Right ventricle myocardium superior (tissue), 1 donor: ENCODE measurements at regions not wholly inside any gene's neighbourhood (a gene's known extent, or its start where the extent isn't known, plus 50 kb on each side); places are given as distances from the start of the nearest gene placed in this dataset.

ENCODE experiments used
- ATAC-seq: fragments of 200-7000 bp; cut with Tn5 transposase; one replicate; pipeline ENCODE4 v1.9.1; 2020; ENCODE audit warnings: mild to moderate bottlenecking; ENCODE audit not compliant: poor library complexity
- DNase-seq: peaks from one replicate; pipeline ENCODE4 v3.0.0-alpha.2; 2020
- intact Hi-C: fragments of 100-400 bp; cut with DNase I; formaldehyde crosslinking; loops from one replicate; pipeline ENCODE4 v1.11.2; 2022
- donor health status: DM: no; HTN: yes; CAD: no; lungs with severe emphysema.

DNA sequence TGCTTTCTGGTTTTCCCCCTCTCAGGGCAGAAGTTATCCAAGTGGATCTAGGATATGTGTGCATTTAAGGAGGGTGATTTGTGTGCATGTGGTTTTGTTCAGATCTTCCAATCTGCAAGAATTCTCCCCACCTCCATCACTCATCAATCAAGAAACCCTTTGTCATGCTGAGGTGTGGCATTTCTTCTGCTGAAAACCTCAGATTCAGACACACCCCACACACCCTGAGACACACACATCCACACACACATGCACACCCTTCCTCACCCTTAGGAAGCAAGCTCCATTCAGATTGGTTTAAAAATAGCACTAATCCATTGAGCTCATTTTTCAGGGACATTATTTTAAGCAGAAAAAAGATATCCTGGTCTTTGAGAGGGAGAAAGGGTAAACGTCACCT is 106.1 kb upstream of the HSD17B12 start:
- no peak for ATAC-seq
- DNase-seq = no peak
- intact Hi-C loops = loop anchor here (10.0 kb wide), 1 partner anchor 130 kb away; no protein-coding TSS in a partner anchor

DNA sequence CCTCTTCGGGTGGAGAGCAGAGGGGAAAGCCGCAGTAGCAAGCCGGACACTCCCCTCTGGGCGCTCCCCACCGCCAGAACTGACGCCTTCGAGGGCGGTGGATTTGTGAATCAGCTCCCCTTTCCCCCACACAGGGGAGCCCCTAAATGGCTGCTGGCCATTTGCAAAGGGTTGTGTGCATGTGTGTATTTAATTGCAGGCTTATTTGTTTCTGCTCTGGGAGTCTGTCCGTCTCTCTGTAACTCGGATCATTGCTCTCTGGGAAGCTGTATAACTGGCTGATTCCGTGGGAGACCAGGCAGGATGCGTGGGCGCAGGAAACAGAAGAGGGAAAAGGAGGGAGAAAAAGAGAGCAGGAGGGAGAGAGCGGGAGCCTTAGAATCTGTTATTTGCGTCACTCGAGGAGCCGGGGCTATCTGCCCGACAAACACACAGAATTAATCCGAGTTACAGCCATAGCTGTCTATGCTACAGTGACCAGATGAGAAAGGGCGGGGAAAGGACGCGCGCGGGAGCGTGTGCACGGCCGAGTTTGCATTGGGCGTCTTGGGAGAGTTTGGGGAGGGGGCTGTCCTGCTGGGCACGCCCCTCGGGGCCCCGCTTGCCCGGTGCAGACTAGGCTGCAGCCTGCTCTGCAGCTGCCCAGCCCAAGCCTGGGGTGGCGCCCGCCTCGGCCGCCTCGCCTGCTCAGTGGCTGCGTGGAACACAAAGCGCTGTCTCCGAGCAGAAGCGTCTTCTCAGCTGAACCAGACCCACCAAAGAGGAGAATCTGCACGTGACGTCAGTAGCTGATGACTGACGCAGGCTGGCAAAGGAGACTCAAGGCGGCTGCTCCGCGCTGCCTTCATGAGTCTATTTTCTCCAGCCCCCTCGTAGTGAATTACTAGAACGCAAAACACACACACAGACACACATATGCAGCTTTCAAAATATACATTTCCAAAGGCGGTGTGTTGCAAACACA is 105.3 kb upstream of the HSD17B12 start:
- DNase-seq (no peak), ATAC-seq (peak; percentile 63)
- intact Hi-C loops = loop anchor here (10.0 kb wide), 1 partner anchor 130 kb away; no protein-coding TSS in a partner anchor

DNA sequence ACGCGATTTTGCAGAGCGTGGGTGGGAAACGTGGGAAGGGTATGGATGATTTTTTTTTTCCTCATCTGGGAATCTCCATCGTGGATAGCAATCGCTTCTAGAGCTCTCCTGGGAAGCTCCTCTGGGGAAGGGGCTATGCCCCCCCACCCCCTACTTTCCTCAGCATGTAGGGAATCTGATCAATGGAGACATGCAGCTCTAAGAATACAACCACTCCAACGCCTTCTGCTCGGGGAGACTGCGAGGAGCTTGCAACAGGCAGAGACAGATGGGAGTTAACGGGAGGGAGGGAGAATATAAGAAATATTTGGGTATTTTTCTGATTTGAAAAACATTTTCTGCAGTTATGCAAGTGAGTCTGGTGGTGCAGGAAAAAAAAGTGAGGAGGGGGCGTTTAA is 104.6 kb upstream of the HSD17B12 start:
- ATAC-seq (no peak), DNase-seq (no peak)
- intact Hi-C loops = loop anchor here (10.0 kb wide), 1 partner anchor 129 kb away; no protein-coding TSS in a partner anchor

GRCh38 chr11:43576320-43576802 is 104.2 kb upstream of the HSD17B12 start:
- ATAC-seq (peak; percentile 52), DNase-seq (no peak)
- intact Hi-C loops = loop anchor here (10.0 kb wide), 1 partner anchor 128 kb away; no protein-coding TSS in a partner anchor

GRCh38 chr11:43576803-43577521 is 103.6 kb upstream of the HSD17B12 start:
- DNase-seq (peak; percentile 62), ATAC-seq (peak; percentile 47)
- intact Hi-C loops = loop anchor here (10.0 kb wide), 1 partner anchor 128 kb away; no protein-coding TSS in a partner anchor

GRCh38 chr11:43577566-43578264 is 102.8 kb upstream of the HSD17B12 start:
- no peak for ATAC-seq

DNA sequence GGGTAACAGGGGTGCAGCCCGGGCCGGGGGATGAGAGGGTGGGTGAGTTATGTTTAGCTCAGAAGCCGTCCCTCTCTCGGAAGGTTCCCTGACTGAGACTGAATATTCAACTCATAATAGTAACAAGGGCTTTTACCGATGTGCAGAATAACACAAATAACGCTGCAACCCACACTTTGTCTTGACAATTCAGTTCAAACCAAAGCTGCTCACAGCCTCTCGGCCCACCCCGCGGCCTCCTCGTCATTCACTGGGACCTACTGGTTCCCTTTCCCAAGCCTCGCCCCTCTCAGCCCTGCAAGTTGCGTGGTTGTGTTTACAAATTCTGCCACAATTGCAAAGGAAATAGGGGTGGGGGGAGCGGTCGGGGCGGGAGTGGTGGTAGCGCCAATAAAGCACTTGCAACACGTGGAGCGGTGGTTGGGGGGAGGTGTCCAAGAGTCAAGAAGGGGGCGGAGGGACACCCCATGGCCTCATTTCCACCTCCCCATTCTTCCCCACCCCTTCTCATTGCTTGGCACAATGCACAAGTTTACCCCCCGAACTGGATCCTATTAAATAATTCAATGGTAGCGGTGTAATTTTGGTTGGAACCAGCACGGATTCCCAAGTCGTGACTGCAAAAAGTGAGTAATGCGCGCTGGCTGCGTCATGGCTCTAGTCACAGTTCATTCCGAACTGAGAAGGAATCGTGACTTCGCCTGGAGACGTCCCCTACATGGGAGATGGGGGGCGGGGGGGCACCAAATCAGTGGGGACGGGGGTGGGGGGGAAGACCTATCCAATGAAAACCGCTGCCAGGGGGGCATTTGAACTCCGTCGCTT is 102.0 kb upstream of the HSD17B12 start:
- intact Hi-C loops = loop anchor here (10.0 kb wide), 1 partner anchor 126 kb away; no protein-coding TSS in a partner anchor
- no peak for DNase-seq
- ATAC-seq = no peak

More at GRCh38 chr11:43577566-43578264, 102.8 kb upstream of the HSD17B12 start:
- intact Hi-C loops = loop anchor here (10.0 kb wide), 1 partner anchor 127 kb away; no protein-coding TSS in a partner anchor
- DNase-seq = no peak

DNA sequence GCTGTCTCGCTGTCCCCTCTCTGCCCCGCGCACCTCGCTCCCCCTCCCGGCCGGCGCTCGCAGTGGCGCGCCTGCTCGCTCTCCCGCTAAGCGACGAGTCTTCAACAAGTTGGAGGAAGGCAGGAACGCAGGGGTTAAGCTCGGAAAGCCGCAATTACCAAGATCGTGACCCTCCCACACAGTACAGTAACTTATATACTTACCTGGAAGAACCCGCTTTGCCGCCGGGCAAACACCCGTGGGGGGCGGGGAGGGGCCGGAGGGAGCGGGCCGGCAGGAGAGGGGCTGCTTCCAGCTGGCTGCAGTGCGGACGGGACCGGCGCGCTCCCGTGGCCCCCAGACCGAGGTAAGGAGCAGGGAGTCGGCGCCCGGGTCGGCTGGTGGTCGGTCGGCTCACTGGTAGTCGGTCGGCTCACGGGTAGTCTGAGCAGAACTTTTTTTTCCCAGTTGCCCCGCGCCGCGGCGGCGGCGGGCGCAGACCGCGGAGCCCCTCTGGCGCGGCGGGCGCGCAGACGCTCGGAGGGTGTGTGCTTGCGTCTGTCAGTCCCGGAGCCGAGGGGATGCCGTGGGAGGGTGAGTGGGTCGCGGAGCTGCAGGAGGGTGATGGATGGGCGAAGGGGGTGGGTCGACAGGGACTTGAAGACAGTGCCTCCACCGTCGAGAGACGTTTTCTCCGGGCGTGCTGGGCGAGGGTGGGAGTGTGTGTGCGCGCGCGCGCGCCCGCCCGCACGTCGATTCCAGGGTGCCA is 101.2 kb upstream of the HSD17B12 start:
- ATAC-seq = peak; percentile 13
- DNase-seq = no peak
- intact Hi-C loops = loop anchor here (10.0 kb wide), 1 partner anchor 125 kb away; no protein-coding TSS in a partner anchor

DNA sequence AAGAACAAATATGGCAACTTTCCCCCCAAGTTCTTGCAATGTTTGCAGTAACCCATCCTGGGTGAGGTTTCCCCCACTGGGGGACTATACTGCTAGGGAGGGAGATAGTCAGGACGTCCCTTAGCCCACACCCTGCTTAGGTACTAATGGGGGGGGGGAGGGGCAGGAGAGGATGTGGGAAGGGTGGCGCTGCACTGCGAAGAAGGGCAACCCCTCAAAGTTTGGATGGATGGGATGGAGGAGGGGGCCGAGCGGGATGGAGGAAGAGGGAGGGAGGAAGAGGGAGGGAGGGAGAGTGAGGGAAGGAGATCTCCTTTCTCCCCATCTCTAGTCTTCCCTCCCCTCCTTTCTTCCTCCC is 100.6 kb upstream of the HSD17B12 start:
- intact Hi-C loops = loop anchor here (10.0 kb wide), 1 partner anchor 125 kb away; no protein-coding TSS in a partner anchor
- DNase-seq (no peak), ATAC-seq (no peak)

DNA sequence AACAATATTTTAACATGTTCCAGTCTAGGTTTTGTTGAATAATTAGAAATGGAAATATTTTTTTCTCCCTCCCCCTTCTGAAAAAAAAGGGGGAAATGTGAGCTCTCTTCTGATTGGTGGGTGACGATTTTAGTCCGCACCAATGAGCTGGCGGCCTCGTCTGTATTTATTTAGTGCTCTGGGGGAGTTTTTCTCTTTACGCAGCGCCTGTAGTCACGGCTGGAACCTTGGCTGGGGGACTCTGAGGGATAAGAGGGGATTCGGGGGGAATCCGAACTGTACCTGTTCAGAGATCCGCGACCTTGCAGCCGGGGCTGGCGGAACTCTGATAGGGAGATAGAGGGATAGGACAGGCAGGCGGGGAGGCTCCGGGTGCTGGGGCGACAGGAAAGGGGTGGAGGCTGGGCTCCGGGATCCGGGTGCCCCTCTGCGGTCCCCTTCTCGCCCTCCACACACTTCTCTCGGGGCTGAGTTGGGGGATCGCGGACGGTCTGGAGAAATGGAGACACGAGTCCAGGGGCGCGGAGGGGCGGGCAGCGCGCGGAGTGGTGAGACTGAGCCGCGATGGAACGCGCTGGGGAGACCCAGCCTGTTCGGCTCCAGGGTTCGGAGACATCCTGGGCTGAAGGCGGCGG is 99.7 kb upstream of the HSD17B12 start:
- DNase-seq = no peak
- ATAC-seq = no peak
- intact Hi-C loops = no loop called here

DNA sequence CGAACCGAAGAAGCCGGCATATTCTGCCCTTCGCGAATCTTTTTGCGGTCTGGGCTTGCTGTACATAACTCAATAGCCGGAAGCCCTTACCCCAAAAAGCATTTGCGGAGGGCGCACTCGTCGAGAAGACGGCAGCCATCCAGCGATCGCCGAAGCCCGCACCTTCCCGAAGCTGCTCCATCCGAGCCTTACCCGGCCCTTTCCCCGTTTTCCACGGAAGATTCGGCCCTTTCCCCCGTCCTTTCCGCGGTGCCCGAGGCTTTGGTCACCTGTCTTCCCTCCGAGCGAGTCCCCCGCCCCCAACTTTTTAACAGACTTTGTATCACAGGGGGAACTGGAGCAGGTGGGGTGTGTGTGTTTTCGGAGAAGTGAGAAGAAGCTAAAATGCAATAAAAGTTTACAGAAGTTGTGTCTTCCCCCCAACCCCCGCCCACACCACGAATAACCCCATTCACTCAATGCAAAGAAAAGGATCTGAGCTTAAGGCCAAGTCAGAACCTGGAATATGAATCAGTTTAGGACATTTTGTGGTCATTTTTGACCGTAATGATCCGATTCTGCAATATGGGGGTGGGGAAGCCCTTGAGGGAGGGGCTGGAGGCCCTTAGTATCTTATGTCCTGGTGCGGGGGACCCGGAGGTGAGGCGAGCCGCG is 99.0 kb upstream of the HSD17B12 start:
- ATAC-seq (no peak), DNase-seq (no peak)
- intact Hi-C loops = no loop called here

GRCh38 chr11:43582024-43582862 is 98.3 kb upstream of the HSD17B12 start:
- intact Hi-C loops = no loop called here

GRCh38 chr11:43582863-43583462 is 97.6 kb upstream of the HSD17B12 start:
- ATAC-seq (no peak), DNase-seq (no peak)
- intact Hi-C loops = no loop called here

More at GRCh38 chr11:43582024-43582862, 98.3 kb upstream of the HSD17B12 start:
- ATAC-seq = no peak
- no peak for DNase-seq

DNA sequence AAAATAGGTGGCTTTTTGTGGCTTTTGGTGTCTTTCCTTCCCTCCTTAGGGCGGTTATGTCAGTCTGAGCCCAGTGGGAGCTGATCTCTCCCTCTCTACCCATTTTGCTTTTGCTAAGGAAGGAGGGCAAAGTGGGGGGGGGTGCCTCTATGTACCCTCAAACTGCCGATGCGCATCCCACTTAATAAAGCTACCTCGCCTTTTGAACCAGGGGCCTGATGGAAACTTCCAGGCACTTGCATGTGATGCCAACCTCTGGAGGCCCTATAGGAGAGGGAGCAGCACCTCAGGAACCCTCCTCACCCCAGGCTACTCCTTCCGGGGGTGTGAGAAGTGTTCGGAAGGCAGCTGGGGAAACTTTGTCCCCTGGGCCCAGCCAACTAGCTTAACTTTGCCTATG is 97.0 kb upstream of the HSD17B12 start:
- DNase-seq (no peak), ATAC-seq (no peak)
- intact Hi-C loops = no loop called here
